GM18505 (cell line): ENCODE measurements at regions not wholly inside any gene's neighbourhood (a gene's known extent, or its start where the extent isn't known, plus 50 kb on each side); places are given as distances from the start of the nearest gene placed in this dataset.

ENCODE experiments used
- ATAC-seq: cut with Tn5 transposase; IDR thresholded peaks from one replicate; pipeline ENCODE4 v1.9.1; 2021; ENCODE audit not compliant: unreplicated experiment
- POLR2A ChIP-seq: IDR thresholded peaks from 4 replicates; pipeline ENCODE4 v1.6.1; 2011; ENCODE audit warnings: borderline replicate concordance; ENCODE audit not compliant: insufficient read depth, insufficient read length; ENCODE audit errors: extremely low read depth

DNA sequence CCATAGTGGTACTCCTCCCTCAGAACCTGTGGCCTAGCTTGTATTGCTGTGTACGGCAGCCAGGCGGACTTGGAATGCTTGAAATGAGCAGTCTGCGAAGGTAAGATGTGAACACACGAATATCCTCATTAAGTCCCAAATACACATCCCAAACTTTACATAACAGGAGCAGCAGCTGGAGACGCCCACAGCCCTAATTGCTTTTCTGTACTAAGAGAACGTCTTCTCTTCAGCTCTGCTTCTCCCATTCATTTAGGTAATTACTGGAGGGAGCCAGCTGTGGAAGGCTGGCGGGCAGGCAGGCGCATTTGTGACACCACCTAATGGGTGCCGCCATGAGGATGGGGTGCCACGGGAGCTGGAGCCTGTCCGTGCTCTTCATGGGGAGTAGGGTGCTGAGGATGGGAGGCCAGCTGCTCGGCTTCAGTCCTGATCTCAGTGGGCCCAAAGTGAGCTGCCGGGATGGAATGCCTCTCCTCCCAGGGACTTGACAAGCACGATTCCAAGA, 66.6 kb upstream of the POU3F1 start:
- ATAC-seq: no peak

DNA sequence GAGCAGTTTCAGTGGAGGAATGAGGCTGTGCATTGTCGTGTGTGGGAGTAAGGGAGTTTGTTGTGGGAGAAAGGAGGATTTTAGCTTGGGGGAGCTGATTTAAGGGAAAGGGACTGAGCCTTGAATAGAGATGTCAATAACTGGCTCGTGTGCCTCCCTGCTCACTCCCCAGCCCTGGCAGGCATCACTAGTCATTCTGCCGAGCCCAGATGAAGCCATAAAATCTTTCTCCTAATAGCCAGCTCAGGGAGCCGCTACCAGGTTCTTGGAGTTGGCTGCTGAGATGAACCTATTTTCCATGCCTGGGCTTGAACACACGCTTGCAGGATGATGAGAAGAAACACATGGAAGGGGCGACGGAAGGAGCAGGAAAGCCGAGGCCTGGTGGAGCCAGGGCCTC, 65.0 kb upstream of the POU3F1 start:
- no peak for ATAC-seq
- no peak for TF ChIP-seq POLR2A

More for the DNA sequence above, 66.6 kb upstream of the POU3F1 start:
- TF ChIP-seq POLR2A: no peak

DNA sequence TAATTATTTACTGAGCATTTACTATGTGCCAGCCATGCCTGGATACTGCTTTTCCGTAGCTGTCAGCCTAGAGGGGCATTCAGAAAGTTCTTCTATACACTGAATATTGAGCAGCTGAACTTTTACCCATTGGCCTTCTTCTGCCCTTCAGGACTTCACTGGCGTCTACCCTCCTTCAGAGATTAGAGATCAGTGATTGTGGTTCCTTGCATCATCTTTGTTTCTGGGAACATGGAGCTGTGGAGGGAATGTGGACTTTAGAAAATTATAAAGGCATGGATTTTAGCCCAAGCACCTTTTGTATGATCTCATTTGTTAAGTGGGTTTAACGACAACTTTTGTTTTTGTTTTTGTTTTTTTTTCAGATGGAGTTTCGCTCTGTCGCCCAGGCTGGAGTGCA, 58.7 kb upstream of the POU3F1 start:
- no peak for TF ChIP-seq POLR2A
- no peak for ATAC-seq

- no peak for ATAC-seq
- no peak for TF ChIP-seq POLR2A
These were observed 56.0 kb upstream of the POU3F1 start for GRCh38 chr1:38102636-38103035.

DNA sequence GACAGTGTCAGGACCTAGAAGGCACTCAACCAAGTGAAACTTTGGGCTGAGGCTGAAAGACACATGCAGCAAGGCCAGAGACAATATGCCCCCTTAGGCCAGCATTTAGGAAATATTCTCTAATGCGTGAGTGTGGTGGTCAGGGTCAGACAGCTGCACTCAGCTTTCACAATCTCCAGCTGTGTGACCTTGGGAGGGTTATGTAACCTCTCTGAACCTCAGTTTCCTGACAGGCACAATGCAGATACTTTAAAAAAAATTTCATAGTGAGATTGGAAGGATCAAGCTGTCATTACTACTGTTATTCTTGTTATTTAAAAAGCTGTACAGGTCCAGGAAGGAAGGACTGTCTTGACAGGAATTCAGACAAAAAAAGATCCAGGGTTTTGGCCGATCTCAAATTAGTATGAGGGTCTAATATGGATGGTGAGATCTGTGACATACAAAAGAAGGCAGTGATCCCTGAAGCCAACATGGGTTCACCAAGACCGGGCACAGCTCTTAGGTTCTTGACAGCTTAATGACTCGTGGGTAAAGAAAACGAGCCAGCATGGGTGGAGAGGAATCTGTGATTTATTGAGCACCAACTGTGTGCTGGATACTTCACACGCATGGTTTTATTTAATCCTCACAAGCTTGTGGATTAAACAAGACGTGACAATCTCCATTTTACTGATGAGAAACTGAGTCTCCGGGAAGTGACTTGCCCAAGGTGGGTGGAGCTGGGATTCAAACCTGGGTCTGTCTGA, 54.6 kb upstream of the POU3F1 start:
- no peak for ATAC-seq
- TF ChIP-seq POLR2A: no peak

DNA sequence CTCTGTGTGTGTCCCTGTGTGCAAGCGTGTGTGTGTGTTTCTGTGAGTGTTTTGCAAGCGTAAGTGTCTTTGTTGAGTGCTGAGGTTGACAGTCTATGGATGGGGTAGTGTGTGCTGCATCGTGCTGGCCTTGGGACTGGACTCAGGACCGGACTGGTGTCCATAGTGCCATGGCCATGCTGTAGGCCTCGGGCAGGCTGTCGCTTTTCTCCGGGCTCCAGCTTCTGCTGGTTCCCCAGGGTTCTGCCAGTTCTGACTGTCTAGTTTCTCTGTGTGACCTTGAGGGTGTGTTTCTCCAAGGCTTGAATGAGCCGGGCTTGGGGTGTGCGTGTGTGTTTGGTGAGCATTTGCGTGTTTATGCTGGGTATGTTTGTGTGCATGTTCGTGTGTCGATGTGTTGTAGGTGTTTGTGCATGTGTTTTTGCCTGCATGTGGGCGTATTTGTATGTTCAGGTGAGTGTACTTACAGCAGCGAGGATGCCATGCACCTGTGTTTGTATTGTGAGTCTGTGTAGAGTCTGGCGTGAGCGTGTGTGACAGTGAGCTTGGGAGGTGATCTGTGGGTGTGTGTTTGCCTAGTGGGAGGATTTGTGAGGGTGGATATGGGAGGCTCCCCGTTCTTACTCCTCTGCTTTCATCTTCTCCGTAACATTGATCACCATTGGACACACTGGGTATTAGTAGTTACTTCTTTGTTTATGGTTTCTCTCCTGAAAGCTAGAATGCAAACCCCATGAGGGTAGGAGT, 51.7 kb upstream of the POU3F1 start:
- ATAC-seq: no peak
- no peak for TF ChIP-seq POLR2A

GRCh38 chr1:38097284-38097898, 50.8 kb upstream of the POU3F1 start:
- no peak for ATAC-seq

More at GRCh38 chr1:38097284-38097898, 50.8 kb upstream of the POU3F1 start:
- TF ChIP-seq POLR2A: no peak
